Prostate gland (tissue), 2 donors: ENCODE measurements at regions not wholly inside any gene's neighbourhood (a gene's known extent, or its start where the extent isn't known, plus 50 kb on each side); places are given as distances from the start of the nearest gene placed in this dataset.

Experiments
- POLR2A ChIP-seq: fragments of 450-650 bp; IDR thresholded peaks from one replicate; pipeline ENCODE4 v1.6.1; 2016; ENCODE audit warnings: antibody characterized with exemption, mild to moderate bottlenecking
- POLR2AphosphoS5 ChIP-seq: sonication (generic); formaldehyde crosslinking; IDR thresholded peaks from one replicate; pipeline ENCODE4 v1.6.1; 2017; ENCODE audit warnings: antibody characterized with exemption
- TF ChIP-seq, protein P1 (sequence below), 4 experiments: fragments of 200-600 bp in 2 of 4; fragments of 450-650 bp in 2 of 4; sonication (generic) in 2 of 4; IDR thresholded peaks; 1 replicate in 3 of 4; 2 replicates in 1 of 4; pipeline ENCODE4 v1.5.1; 2016 to 2019; ENCODE audit warnings: antibody characterized with exemption in 4 of 4, mild to moderate bottlenecking in 2 of 4, moderate library complexity in 2 of 4

DNA sequence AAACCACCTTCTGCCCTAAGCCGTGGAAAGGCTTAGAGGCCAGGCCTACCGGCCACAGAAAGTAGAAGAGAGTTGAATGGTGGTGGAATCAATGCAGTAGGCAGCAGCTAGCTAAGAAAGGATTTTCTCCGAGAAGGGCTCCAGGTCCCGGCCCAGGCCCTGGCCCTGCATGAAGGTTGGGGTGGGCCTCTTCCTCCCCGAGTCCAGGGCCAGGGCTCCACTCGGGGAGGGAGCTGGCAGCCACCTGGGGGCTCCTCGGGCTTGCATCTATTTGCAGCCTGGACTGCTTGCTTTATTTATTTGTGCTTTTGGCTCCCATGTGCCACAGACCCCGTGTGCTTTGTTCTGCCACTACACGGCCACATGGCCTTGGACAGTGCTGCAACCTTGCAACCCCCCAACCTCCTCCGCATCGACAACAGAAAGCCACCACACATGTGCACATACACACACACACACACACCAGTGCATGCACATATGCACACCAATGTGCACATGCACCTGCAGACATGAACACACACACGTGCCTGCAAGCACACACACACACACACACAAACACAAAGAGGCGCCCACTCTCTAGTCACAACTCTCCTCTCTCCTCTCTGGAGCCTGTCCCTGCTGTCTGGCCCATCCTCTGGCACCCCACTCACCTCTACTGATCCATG lies 96.4 kb upstream of the TNRC6C start:
- TF ChIP-seq, protein P1, sequence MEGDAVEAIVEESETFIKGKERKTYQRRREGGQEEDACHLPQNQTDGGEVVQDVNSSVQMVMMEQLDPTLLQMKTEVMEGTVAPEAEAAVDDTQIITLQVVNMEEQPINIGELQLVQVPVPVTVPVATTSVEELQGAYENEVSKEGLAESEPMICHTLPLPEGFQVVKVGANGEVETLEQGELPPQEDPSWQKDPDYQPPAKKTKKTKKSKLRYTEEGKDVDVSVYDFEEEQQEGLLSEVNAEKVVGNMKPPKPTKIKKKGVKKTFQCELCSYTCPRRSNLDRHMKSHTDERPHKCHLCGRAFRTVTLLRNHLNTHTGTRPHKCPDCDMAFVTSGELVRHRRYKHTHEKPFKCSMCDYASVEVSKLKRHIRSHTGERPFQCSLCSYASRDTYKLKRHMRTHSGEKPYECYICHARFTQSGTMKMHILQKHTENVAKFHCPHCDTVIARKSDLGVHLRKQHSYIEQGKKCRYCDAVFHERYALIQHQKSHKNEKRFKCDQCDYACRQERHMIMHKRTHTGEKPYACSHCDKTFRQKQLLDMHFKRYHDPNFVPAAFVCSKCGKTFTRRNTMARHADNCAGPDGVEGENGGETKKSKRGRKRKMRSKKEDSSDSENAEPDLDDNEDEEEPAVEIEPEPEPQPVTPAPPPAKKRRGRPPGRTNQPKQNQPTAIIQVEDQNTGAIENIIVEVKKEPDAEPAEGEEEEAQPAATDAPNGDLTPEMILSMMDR (IDR thresholded peaks at IDR 0.05) = no peak
- TF ChIP-seq POLR2A (no peak), POLR2AphosphoS5 (no peak)
